ENCODE measurements at regions not wholly inside any gene's neighbourhood (a gene's known extent, or its start where the extent isn't known, plus 50 kb on each side); places are given as distances from the start of the nearest gene placed in this dataset.
"Not testable (repeated sequence)": the region's sequence is repeated elsewhere in the genome, so short reads cannot be mapped to it uniquely, and the experiment has no call there.

- DNase-seq (ENCODE audit: low read depth, low spot score): no peak
Measured at GRCh38 chr16:9630119-9630518, 538.7 kb downstream of the HAPSTR1 start.

GRCh38 chr16:9630985-9631384, 539.5 kb downstream of the HAPSTR1 start:
- no peak for DNase-seq (ENCODE audit: low read depth, low spot score)

- DNase-seq (ENCODE audit: low read depth, low spot score): no peak
Measured at GRCh38 chr16:9633844-9634243, 542.4 kb downstream of the HAPSTR1 start.

GRCh38 chr16:9635150-9635720, 543.8 kb downstream of the HAPSTR1 start:
- not testable (repeated sequence) for DNase-seq (ENCODE audit: low read depth, low spot score)

- no peak for DNase-seq (ENCODE audit: low read depth, low spot score)
Measured at GRCh38 chr16:9644258-9644657, 538.0 kb downstream of the GRIN2A start.

- DNase-seq (ENCODE audit: low read depth, low spot score): no peak
Measured at GRCh38 chr16:9645911-9646310, 536.3 kb downstream of the GRIN2A start.

- no peak for DNase-seq (ENCODE audit: low read depth, low spot score)
Measured at GRCh38 chr16:9647981-9648701, 534.1 kb downstream of the GRIN2A start.

GRCh38 chr16:9650284-9650683, 531.9 kb downstream of the GRIN2A start:
- DNase-seq (ENCODE audit: low read depth, low spot score): no peak

- DNase-seq (ENCODE audit: low read depth, low spot score): no peak
Measured at GRCh38 chr16:9655051-9655450, 527.2 kb downstream of the GRIN2A start.

GRCh38 chr16:9657641-9658040, 524.6 kb downstream of the GRIN2A start:
- no peak for DNase-seq (ENCODE audit: low read depth, low spot score)

- DNase-seq (ENCODE audit: low read depth, low spot score): no peak
Measured at GRCh38 chr16:9658164-9658563, 524.1 kb downstream of the GRIN2A start.

- DNase-seq (ENCODE audit: low read depth, low spot score): no peak
Measured at GRCh38 chr16:9658586-9658985, 523.6 kb downstream of the GRIN2A start.

- DNase-seq (ENCODE audit: low read depth, low spot score): no peak
Measured at GRCh38 chr16:9660898-9661297, 521.3 kb downstream of the GRIN2A start.

GRCh38 chr16:9661336-9662017, 520.8 kb downstream of the GRIN2A start:
- DNase-seq (ENCODE audit: low read depth, low spot score): no peak

GRCh38 chr16:9663588-9663987, 518.6 kb downstream of the GRIN2A start:
- DNase-seq (ENCODE audit: low read depth, low spot score): no peak

- no peak for DNase-seq (ENCODE audit: low read depth, low spot score)
Measured at GRCh38 chr16:9665851-9666271, 516.4 kb downstream of the GRIN2A start.

- no peak for DNase-seq (ENCODE audit: low read depth, low spot score)
Measured at GRCh38 chr16:9666834-9667480, 515.3 kb downstream of the GRIN2A start.

- no peak for DNase-seq (ENCODE audit: low read depth, low spot score)
Measured at GRCh38 chr16:9670033-9670432, 512.2 kb downstream of the GRIN2A start.

- DNase-seq (ENCODE audit: low read depth, low spot score): not testable (repeated sequence)
Measured at GRCh38 chr16:9670616-9671015, 511.6 kb downstream of the GRIN2A start.

GRCh38 chr16:9676560-9677300, 505.5 kb downstream of the GRIN2A start:
- DNase-seq (ENCODE audit: low read depth, low spot score): not testable (repeated sequence)

- DNase-seq (ENCODE audit: low read depth, low spot score): no peak
Measured at GRCh38 chr16:9677301-9677653, 505.0 kb downstream of the GRIN2A start.

Measured in iPS DF 19.7 (cell line).